HG03095 (cell line): ENCODE measurements at regions not wholly inside any gene's neighbourhood (a gene's known extent, or its start where the extent isn't known, plus 50 kb on each side); places are given as distances from the start of the nearest gene placed in this dataset.

Source experiments
- ATAC-seq: cut with Tn5 transposase; IDR thresholded peaks from one replicate; pipeline ENCODE4 v1.9.1; 2021; ENCODE audit warnings: moderate library complexity; ENCODE audit not compliant: unreplicated experiment

DNA sequence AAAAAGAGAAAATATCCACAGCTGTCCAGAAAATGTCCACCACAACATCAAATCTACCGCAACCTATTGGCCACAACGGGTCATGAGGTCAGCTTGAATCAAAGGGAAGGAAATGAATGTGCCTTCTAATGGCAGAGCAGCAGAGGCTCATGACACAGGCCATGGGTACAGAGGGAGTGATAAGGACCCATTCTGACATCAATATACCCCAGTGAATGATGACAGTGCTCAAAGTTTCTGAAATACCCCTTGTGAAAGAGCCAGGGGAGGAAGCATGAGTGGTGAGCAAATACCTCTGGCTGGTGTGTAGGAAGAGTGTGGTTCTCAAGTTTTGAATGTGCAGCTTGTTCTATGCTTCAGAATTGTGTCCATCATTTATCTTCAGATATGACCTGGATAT lies 348.2 kb downstream of the IRX1 start:
- no peak for ATAC-seq

DNA sequence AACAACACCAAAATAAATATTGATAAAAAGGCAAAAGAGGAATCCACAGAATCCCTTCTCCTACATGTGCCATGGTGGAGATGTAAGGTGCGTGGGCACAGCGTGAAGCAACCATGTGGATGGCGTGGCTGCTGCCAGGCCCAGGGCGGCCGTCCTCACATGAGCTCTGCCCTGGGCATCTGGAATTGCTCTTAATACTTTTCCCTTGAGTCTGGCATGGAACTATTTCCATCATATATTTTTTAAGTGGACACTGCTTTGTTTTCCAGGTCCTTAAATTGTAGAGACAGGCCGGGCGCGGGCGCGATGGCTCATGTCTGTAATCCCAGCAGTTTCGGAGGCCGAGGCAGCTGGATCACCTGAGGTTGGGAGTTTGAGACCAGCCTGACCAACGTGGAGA lies 349.3 kb downstream of the IRX1 start:
- ATAC-seq, result no peak

GRCh38 chr5:3948838-3949237 lies 353.2 kb downstream of the IRX1 start:
- no peak for ATAC-seq

DNA sequence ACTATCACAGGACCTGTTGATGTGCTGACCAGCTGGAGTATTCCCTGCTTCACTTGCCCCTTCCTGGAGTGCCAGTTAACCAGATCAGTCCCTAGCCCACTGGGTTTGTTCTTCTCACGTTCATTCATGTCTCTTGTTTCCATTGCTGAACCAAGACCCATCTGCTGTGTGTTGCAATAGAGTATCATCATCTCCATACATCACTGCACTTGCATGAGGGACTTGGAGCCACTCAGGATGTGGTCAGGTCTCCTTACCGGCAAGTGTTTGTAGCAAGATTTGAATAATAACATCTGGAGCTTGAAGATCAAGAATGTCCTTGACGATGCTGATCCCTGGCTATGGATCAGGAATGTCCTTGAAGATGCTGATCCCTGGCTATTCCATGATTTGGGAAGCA lies 358.6 kb downstream of the IRX1 start:
- no peak for ATAC-seq

DNA sequence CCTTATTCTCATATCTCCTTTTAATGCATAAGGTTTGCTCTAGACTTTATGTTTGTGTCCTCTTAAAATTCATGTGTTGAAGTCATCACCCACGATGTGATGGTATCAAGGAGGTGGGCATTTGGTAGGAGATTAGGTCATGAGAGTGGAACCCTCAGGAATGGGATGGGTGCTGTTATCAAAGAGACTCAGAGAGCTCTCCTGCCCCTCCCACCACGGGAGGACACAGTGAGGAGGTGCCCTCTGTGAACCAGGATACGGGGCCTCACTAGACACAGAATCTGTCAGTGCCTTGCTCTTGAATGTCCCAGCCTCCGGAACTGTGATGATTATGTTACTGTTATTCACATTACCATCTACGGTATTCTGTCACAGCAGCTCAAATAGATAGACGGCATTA lies 359.0 kb downstream of the IRX1 start:
- ATAC-seq, result no peak

GRCh38 chr5:3957658-3958057 lies 362.0 kb downstream of the IRX1 start:
- no peak for ATAC-seq

DNA sequence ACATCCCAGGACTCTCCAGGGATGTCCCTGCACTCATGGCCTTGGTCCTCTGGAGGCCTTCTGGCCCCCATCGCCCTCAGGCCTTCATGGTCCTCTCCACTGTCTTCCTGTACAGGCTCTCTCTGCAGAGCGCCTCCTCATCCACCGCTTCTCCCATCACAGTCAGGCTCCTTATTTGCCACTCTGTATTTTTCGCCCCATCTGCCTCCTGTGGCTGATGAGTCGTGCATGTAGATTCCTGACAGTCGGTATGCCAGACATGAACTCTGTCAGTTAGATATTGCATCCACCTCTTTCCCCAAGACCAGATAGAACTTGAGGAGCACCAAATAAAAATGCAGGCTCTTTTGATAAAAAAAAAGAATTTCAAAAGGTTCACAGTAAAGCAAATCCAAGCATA lies 362.8 kb downstream of the IRX1 start:
- no peak for ATAC-seq

GRCh38 chr5:3962113-3962512 lies 366.5 kb downstream of the IRX1 start:
- no peak for ATAC-seq

- no peak for ATAC-seq
Measured at GRCh38 chr5:3963652-3964051, 368.0 kb downstream of the IRX1 start.

- ATAC-seq, result no peak
Measured at GRCh38 chr5:3980156-3980555, 384.5 kb downstream of the IRX1 start.

DNA sequence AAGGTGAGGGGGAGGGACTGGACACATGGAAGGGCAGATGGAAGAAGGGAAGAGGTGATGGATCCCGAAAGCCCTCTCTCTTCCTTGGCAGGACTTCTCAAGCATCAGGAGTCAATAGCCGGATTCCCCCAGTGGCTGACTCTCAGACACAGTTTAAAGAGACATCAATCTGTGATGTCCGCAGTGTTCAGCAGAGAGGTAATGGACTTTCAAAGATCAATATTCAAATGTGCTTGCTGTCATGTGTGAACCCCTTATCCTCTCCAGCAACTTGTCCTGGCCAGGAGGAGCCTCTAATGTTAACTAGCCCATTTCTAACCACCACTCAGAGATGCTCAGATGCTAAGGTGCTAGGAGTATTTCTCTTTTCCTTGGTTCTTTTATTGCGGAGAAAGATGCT lies 392.2 kb downstream of the IRX1 start:
- no peak for ATAC-seq

DNA sequence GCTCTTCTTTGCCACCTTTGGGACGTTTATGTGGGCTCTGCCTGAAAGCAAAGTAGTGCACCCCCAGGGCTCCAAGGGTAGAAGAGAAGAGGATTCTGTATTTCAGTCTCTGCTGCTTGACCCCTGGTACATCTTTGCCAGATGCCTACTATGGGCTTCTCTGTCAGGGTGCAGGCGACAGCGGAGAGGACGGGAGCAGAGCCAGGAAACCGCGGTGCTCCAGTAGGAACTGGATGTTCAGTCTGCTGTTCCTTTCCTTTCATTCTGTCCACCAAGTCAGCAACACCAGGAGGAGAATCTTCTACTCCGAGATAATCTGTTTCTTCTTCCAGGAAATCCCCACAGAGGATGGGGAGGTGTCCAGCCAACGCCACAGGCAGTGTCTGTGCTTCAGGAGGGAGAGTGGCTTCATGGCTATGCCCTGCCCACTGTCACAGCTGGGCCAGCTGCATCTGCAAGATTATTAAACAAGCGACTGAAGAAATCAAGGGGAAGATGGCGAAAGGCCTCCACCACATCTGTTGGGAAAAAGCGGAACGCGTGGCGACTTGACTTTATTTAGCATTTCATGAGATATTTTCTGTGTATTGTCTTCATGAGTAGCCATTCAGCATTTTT lies 398.3 kb downstream of the IRX1 start:
- no peak for ATAC-seq

DNA sequence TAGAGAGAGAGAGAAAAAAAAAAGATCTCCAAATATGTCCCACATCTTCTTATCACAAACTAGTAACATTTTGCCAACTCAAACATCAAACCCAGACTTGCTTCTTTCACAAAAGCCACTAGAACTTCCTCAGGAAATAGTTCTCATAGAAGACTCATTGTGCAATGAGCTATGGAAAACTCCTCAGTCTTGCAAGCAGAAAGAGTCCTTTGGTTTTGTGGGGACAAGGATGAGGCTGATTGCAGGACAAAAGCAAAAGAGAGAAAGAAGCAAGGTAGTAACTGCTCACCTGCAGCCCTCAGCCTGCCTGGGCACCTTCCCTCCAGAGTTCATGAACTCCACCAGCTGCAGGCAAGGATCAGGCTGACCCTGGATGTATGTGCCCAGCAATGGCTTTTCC lies 399.0 kb downstream of the IRX1 start:
- no peak for ATAC-seq

DNA sequence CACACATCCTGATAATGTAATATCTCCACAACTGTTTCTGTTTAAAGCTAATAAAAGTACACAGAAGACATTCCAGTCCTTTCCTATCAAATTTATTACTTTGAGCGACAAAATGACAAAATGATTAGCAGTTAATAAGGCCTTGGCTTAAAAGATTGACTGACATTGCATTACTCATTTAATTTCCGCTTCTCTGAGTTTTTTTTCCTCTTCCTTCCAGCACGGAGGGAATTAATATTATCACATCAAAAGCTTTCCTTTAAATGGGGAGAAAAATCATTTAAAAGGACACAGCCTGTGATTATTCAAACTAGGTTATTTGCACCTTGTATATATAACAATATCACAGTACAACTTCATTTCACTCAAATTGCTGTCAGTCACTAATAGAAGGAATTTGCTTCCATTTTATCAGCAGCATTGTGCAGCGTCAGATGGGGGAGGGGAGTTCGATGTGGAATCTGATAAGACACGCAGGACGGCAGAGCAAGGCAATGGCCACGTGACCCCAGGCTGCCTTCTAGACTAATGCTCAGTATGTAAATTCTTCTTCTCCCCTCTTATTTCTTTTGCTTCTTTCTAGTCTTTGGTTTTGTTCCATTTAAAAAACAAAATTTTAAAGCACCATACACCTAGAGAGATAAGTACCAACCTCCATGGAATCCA lies 400.5 kb downstream of the IRX1 start:
- no peak for ATAC-seq

DNA sequence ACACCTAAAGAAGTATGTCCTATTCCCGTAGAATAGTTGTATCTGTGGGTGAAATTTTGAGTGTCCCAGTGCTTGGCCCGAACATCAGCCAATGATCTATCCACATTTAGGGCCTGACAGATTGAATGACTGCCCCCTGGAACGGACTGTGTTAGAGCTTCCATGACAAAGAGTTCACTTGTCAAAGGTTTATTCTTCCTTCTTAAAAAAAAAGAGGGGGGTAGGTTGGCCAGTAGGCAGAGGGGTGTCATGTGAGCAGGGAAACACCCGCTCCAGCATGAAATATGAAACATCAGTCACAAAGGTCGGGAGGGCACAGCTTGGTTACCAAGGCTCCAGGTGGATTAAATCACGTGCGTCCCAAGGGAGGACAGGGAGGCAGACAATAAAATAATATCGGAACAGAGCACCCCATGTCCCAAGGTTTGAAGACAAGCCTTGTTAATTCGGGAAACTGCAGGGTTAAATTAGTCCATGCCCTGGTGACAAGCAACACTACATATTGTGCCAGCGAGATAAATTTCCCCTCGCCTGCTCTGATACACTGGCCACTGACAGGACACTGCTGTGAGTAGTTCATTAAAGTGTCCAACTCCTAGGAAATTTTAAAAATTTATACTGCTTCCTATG lies 401.2 kb downstream of the IRX1 start:
- no peak for ATAC-seq

- no peak for ATAC-seq
Measured at GRCh38 chr5:3997670-3998069, 402.0 kb downstream of the IRX1 start.

DNA sequence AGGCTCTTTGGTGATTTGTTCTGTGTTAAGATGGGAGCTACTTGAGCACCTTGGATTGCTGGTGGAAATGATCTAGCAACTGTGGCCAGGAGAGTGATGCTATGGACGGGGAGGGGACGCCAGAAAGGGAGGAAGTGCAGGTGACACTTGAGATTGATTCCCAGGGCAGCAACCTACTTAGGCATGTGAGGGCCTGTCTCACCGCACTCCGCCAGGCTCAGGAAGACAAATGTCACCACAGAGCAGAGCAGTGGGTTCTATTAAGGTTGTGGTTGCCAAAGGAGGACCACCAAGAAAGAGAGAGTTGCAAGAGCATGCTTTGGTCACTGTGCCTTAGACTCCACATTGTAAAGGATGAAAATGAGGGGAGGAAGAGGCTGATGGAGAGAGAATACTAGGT lies 404.3 kb downstream of the IRX1 start:
- ATAC-seq, result no peak

DNA sequence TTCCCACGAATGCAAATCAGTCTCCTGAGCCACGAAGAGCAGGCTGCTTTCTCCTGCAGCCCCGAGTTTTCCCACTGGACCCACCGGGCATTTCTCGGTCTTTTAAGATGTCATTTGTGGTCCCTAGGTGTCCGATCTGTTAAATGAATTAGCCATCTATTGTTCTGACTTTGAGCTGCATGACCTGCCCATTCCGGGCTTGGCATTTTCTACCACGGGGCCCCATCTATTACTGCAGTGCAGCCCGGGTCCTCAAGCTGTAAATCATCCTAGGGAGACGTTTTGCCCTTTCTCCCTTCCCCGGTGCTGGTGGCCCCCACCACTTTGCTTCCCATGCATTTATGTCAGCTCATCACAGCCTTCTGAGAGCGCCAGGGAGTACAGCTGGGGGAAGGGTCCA lies 405.4 kb downstream of the IRX1 start:
- no peak for ATAC-seq

DNA sequence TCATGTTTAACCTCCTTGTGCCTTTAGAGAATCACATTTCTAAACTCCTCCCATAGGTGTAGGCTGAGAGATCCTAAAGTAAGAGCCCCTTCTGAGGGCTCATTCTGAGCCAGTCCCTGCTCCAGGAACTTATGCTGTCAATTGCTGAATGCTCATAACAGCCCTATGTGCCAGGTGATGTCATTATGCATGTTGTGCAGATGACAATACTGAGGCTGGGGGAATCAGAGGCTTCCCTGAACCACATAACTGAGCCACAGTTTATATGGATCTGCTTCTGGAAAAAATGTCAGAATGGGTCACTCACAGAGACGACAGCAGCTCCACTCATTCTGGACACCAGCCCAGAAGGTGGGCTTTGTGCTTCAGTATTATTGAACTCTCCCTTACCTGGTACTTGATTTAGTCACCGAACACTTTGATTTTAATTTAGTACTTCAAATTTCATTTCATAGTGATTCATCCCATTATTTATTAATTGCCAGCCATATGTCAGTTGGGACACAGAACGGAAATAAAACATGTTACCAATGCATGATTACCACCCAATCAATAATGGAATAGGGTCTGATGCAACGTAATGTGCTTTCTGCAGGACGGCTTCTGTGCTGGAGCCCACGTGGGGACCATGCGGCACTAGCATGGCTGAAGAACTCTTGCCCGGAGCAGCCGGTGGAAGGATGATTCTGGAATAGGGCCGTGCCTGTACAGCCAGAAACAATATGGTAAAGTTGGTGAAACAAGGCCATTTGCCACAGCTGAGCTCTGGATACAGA lies 406.3 kb downstream of the IRX1 start:
- ATAC-seq, result no peak

DNA sequence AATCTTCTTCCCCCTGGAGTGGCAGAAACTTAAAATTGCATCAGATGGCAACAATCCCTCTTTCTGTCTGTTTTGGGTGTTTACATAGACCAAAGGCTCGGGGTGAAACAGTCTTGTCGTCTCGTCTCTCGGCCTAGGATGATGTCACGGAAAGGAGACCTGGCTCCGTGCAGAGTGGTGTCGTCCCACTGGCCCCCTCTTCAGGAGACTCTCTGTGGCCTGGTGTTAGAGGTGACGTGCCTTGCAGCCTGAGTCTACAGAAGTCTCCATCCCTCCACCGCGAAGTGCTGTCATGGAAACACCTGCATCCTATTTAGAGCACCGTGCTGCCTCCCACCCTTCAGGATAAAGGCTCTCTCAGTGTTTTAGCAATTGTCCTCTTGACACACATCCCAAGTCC lies 409.7 kb downstream of the IRX1 start:
- ATAC-seq, result no peak

DNA sequence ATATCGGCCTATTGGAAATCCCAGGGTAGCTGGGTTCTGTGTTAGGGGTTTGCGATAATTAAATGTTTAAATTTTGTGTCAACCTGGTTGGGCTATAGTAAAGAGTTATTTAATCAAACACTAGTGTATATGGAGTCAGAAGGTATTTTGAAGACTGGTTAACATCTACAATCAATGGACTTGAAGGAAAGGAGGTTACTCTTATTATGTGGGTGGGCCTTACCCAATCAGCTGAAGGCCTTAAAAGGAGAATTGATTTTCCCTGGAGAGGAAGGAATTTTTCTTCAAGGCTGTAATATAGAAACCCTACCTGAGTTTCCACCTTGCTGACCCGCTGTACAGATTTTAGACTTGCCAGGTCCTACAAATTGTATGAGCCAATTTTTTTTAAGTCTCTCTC lies 411.4 kb downstream of the IRX1 start:
- ATAC-seq, result no peak

GRCh38 chr5:4011943-4012342 lies 416.3 kb downstream of the IRX1 start:
- no peak for ATAC-seq
